ENCODE measurements at regions not wholly inside any gene's neighbourhood (a gene's known extent, or its start where the extent isn't known, plus 50 kb on each side); places are given as distances from the start of the nearest gene placed in this dataset.

GRCh38 chr11:120043328-120043945, 94.5 kb downstream of the TRIM29 start (continued):
- TF ChIP-seq ZNF275 (CRISPR knock-in tag; IDR thresholded peaks at IDR 0.05; ENCODE audit: borderline replicate concordance) = no peak
- no peak for TF ChIP-seq ZNF816 (CRISPR knock-in tag; IDR thresholded peaks at IDR 0.05; ENCODE audit: borderline replicate concordance)
- TF ChIP-seq PRDM15 (CRISPR knock-in tag; IDR thresholded peaks at IDR 0.05) = no peak
- TF ChIP-seq ZNF607 (CRISPR knock-in tag; IDR thresholded peaks at IDR 0.05; ENCODE audit: borderline replicate concordance) = no peak
- no peak for TF ChIP-seq ZBTB40 (IDR thresholded peaks at IDR 0.05)
- TF ChIP-seq ZBTB40 (CRISPR knock-in tag; IDR thresholded peaks at IDR 0.05) = no peak
- TF ChIP-seq ZNF382 (CRISPR knock-in tag; IDR thresholded peaks at IDR 0.05; ENCODE audit: borderline replicate concordance) = no peak

All from HepG2 (cell line).